ENCODE measurements at regions not wholly inside any gene's neighbourhood (a gene's known extent, or its start where the extent isn't known, plus 50 kb on each side); places are given as distances from the start of the nearest gene placed in this dataset.

- no peak for TF ChIP-seq EZH2 (IDR thresholded peaks at IDR 0.05; ENCODE audit: borderline replicate concordance, low read length)
- no peak for TF ChIP-seq CTCF (IDR thresholded peaks at IDR 0.05; ENCODE audit: low read length)
These were observed 356.7 kb upstream of the UMPS start for GRCh38 chr3:124373524-124373923.
